Embryonic facial prominence (tissue), 1 donor: ENCODE measurements at regions not wholly inside any gene's neighbourhood (a gene's known extent, or its start where the extent isn't known, plus 50 kb on each side); places are given as distances from the start of the nearest gene placed in this dataset.

Experiments used
- DNase-seq: peaks from one replicate; pipeline ENCODE4 v3.0.0-alpha.2; 2016; ENCODE audit errors: extremely low spot score

DNA sequence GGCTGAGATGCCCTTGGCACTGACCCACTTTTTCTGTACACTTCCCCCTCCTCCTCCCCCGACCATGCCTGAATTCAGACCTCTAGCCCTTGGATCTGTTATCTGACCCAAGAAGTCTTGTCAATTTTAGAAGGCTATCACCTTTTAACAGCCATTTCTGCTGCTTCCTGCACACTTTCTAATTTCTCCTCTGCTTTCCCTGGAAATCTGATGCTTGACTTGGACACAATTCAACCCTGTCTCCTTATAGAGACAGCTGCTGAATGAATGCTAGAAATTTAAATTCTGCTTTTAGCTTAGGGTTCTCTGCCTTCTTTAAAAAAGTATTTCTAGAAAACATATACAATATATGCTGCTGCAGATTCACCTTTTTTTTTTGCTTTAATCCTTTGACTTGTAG lies 417.9 kb upstream of the KLF6 start:
- DNase-seq = no peak

DNA sequence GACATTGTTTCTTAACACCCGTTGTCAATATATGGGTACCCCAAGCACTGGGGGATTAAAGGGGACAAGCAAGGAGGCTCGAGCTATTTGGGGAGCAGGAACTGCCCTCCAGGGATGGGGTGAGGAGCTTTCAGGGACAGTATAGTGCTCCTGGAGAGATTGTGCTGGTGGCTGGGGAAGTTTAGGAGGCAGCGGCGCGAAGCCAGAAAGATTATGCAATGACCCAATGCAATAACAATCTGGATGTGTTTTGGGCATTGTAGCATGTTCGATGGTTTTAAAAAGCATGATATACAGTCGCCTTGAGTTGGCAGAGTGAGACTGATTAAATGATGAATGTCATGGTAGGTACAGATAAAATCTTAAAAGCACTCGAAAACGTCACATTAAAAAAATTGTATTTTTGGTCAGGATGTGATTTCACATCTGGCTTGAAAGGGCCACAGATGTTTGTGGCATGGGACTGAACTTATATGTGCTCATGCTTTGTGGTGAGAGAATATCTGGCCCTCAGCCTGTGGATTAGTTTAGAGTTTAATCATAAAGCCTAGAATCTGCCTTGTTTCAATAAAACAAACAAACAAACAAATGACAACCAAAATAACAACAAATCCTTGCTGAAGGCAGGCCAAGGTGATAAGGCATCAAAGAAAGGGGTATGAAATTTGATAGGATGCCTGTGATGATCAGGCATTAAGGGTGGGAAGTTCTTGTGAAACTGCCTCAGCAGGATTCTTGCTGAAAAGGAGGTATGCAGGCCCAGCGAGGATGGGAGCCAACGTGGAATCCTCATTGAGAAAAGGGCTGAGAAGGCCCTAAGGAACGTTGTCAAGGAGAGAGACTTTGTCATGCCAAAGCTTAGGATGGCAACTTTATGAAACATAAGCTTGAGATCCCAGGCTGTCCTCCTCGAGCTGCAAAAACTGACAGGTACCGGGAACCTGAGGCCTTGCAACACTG lies 417.1 kb upstream of the KLF6 start:
- DNase-seq = no peak

- no peak for DNase-seq
Observed at GRCh38 chr10:4199196-4199595, 414.2 kb upstream of the KLF6 start.

DNA sequence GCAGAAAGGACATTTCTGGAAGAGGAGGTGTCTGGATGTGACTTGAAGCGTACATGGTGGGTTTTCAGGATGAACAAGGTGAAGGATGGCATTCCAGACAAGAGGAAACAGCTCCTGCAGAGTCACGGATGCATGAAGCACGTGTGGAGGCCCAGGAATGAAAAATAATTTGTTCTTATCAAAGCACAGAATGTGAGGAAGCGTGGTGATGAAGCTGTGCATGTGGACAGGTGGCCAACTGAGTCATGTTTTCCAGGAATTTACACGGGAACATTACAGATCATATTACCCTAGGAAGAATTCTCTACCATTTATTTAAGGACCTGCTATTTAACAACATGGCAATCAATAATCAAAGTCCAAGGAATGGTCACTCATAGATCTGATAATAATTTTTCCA lies 413.2 kb upstream of the KLF6 start:
- DNase-seq = no peak

GRCh38 chr10:4197676-4198075 lies 412.7 kb upstream of the KLF6 start:
- no peak for DNase-seq

DNA sequence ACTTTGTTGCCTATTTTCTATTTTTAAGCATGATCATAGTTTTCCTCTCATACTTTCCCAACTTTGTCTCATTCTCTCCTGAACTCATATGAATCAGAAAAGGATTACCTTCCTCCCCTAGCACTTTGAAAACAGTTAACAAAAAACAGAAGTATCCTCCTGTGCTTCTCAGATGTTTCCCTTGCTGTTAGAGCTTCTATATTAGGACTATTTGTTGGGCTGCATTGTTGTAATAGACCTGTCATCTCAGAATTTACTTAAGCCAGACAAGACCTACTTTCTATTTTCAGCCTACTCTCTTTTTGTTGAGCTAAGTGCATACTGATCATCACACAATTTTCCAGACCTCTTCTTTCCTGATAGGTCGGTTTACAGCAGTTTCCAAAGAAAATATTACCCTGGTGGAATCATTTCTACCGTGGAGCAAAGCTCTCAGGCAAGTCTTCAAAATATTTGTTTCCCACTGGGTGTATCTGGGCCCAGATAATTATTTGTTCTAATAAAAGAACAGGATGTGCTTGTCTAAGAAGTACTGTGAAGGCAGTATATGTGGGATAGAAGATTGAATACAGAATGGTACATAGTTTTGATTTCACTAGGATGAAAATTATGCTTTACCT lies 411.9 kb upstream of the KLF6 start:
- no peak for DNase-seq

DNA sequence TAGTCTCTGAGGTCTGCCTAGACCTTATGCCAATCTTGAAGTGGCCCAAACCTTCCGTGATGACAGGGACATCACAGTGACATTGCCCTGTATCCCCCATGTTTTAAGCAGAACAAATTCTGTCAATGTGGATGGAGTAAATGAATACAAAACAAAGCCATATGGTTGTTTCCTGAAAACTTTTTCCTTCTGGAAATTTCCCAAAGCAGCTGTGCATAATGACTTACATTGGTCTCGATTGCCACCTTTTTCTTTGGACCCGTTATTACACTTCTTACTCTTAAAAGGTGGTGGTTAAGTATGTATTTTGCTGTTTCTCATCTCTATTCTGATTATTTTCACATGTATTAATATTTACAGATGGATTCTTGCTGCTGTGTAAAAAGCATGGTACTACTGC lies 411.2 kb upstream of the KLF6 start:
- no peak for DNase-seq

DNA sequence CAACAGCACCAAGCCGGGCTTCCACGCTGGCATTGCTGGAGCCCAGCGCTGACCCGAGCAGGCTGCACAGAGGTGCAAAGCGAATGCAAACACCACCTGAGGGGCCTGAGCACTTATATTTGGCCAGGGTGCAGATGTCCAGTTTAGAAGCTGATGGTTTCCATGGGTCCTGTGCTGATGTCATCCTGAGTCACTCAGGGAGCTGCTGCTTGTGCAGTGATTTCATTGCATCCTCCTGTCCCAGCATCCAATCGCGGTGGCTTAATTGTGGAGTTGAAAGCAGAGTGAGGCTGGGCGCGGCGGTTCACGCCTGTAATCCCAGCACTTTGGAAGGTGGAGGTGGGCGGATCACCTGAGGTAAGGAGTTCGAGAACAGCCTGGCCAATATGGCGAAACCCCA lies 410.2 kb upstream of the KLF6 start:
- DNase-seq = no peak

- no peak for DNase-seq
Observed at GRCh38 chr10:4194231-4194630, 409.2 kb upstream of the KLF6 start.

DNA sequence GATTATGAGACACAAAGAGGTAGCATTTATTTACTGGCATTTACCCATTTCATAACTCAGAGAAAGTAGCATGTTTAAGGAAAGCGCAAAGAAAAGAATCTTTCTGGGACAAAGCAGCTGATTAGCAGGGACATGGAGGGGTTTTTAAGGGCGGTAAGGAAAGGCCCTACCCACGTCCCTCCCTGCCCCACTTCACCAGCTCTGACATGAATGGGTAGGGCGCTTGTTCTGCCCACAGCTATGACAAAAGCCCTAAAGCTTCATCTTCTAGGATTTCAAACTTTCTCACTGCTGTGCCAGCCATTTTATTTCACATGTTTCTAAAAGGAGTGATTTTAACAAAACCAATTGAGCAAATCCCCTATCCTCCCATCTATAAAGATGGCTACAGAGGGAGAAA lies 406.9 kb upstream of the KLF6 start:
- no peak for DNase-seq

DNA sequence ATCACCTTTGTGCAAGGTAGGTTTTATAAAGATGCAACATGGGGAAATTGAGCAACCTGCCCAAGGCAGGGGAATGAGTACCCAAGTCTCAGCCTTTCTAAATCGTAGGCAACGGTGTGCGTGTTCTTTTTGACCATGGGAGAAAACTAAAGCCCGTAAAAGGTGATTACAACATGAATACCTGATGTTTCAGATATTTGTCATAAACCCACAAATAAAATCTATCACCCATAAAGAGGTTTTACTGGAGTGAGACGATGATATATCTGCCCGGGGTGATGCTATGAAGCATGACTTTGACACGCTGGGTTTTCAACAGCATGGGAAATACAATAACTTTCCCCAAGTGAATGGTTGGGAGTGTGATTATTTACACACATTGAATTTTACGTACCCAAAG lies 406.3 kb upstream of the KLF6 start:
- DNase-seq = no peak

GRCh38 chr10:4190876-4191275 lies 405.9 kb upstream of the KLF6 start:
- no peak for DNase-seq

GRCh38 chr10:4189281-4189680 lies 404.3 kb upstream of the KLF6 start:
- no peak for DNase-seq

DNA sequence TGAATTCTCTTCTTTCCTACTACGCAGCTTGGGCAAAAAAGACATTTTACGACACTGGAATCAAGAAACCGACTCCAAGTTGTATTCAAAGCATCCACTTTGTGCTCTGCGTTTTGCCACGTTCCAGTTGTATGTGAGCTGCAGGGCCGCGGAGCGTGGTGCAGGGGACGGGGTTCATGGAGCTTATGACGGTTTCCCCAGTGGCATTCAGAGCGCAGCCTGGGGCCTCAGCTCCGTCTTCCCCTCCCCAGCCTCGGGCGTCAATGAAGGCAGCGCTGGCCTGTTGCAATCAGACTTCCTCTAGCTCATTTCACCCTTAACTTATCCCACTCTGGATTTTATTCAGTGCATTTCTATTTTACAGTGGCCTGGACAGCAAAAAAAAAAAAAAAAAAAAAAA lies 403.4 kb upstream of the KLF6 start:
- no peak for DNase-seq

- DNase-seq = no peak
Observed at GRCh38 chr10:4186849-4187540, 402.0 kb upstream of the KLF6 start.

GRCh38 chr10:4183761-4184261 lies 398.8 kb upstream of the KLF6 start:
- DNase-seq = no peak

GRCh38 chr10:4181621-4182049 lies 396.6 kb upstream of the KLF6 start:
- no peak for DNase-seq

DNA sequence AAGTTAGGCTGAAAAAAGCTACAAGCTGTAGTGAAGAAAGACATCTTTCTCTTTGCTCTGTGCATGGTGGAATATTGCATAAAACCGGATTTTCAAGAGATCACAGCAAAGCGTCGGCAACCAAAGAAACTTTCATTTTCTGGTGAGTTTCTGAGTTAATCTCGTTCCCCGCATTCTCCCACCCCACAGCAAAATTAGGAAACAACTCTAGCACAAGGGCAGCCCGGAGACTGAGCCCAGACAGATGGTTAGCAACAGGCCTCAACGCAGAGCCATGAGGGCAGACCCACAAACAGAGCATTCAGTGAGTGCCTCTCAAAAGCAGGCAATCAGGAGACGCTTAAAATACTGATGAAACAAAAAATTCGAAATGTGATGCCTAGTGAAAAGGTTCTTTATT lies 396.1 kb upstream of the KLF6 start:
- no peak for DNase-seq

GRCh38 chr10:4177791-4178190 lies 392.8 kb upstream of the KLF6 start:
- DNase-seq = no peak

GRCh38 chr10:4176500-4177281 lies 391.7 kb upstream of the KLF6 start:
- DNase-seq = no peak

GRCh38 chr10:4174197-4174596 lies 389.2 kb upstream of the KLF6 start:
- no peak for DNase-seq
